Ammon's horn (tissue), 1 donor: ENCODE measurements at regions not wholly inside any gene's neighbourhood (a gene's known extent, or its start where the extent isn't known, plus 50 kb on each side); places are given as distances from the start of the nearest gene placed in this dataset.

Source experiments
- DNase-seq: peaks from one replicate; pipeline ENCODE4 v3.0.0-alpha.2; 2016; ENCODE audit warnings: low spot score

- no peak for DNase-seq
These were observed 133.8 kb upstream of the ACVR2A start for GRCh38 chr2:147711031-147711430.

GRCh38 chr2:147709655-147710054 is 135.2 kb upstream of the ACVR2A start:
- no peak for DNase-seq

GRCh38 chr2:147703171-147703570 is 141.7 kb upstream of the ACVR2A start:
- no peak for DNase-seq

GRCh38 chr2:147698166-147698565 is 146.7 kb upstream of the ACVR2A start:
- no peak for DNase-seq

- DNase-seq = no peak
These were observed 148.4 kb upstream of the ACVR2A start for GRCh38 chr2:147696426-147696825.

- peak; percentile 32 for DNase-seq
These were observed 155.5 kb upstream of the ACVR2A start for GRCh38 chr2:147689220-147689909.

GRCh38 chr2:147688242-147688641 is 156.6 kb upstream of the ACVR2A start:
- no peak for DNase-seq

- no peak for DNase-seq
These were observed 158.5 kb upstream of the ACVR2A start for GRCh38 chr2:147686365-147686764.

- DNase-seq = no peak
These were observed 159.9 kb upstream of the ACVR2A start for GRCh38 chr2:147684903-147685302.

- no peak for DNase-seq
These were observed 161.4 kb upstream of the ACVR2A start for GRCh38 chr2:147683380-147683779.

- no peak for DNase-seq
These were observed 163.7 kb upstream of the ACVR2A start for GRCh38 chr2:147681093-147681492.

GRCh38 chr2:147679955-147680531 is 164.8 kb upstream of the ACVR2A start:
- DNase-seq = no peak

- DNase-seq = no peak
These were observed 165.5 kb upstream of the ACVR2A start for GRCh38 chr2:147679191-147679954.

GRCh38 chr2:147665105-147665504 is 179.7 kb upstream of the ACVR2A start:
- peak; percentile 4 for DNase-seq

- no peak for DNase-seq
These were observed 180.9 kb upstream of the ACVR2A start for GRCh38 chr2:147663962-147664361.

- DNase-seq = no peak
These were observed 181.5 kb upstream of the ACVR2A start for GRCh38 chr2:147663153-147663961.

- DNase-seq = no peak
These were observed 182.6 kb upstream of the ACVR2A start for GRCh38 chr2:147662221-147662620.

- no peak for DNase-seq
These were observed 184.1 kb upstream of the ACVR2A start for GRCh38 chr2:147660680-147661079.

- no peak for DNase-seq
These were observed 185.8 kb upstream of the ACVR2A start for GRCh38 chr2:147659051-147659450.

- DNase-seq = no peak
These were observed 187.5 kb upstream of the ACVR2A start for GRCh38 chr2:147657086-147658000.

- DNase-seq = no peak
These were observed 194.8 kb upstream of the ACVR2A start for GRCh38 chr2:147649998-147650397.
